ENCODE measurements at regions not wholly inside any gene's neighbourhood (a gene's known extent, or its start where the extent isn't known, plus 50 kb on each side); places are given as distances from the start of the nearest gene placed in this dataset.

DNA sequence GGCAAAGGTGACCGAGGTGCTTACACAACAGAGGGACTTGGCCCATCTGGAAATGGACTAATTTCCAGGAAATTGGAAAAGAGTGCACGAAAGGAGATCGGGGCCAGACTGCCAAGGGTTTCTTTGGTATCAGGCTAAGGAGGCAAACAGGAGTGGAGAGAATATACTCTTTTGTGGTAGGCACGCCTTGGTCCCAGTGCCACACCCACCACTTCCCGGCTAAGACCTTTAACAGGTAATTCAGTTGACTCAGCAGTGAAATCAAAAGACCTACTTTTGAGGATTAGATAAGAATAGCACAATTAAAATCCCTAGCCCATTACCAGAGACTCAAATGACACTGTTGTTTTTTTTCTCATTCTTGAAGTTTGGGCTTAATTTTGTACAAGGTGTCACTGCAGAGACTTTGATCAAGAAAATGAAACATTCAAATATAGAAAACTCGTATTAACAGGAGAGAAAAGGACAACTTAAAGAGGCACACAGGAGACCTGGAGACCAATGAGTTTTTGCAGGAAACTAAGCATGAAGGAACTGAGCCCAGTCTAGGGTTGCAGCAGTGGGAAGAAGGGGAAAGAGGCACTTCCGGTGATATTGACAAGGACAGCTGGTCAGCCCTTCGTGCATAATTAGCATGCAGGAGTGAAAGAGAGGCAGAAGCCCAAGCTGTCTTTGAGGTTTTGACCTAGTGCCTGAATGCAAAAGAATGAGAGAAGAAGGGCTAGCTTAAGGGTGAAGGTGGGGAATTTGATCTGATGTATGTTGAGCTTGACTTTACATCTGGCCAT, 265.5 kb upstream of the CCL2 start:
- peaks cover 14% of the 10 kb centered on the region for H3K4me1 Mint-ChIP-seq (ENCODE audit: low read depth, unreplicated experiment)
- H3K27me3 Mint-ChIP-seq (ENCODE audit: unreplicated experiment) = no peaks in the 10 kb centered on the region
- TF ChIP-seq, protein P1, sequence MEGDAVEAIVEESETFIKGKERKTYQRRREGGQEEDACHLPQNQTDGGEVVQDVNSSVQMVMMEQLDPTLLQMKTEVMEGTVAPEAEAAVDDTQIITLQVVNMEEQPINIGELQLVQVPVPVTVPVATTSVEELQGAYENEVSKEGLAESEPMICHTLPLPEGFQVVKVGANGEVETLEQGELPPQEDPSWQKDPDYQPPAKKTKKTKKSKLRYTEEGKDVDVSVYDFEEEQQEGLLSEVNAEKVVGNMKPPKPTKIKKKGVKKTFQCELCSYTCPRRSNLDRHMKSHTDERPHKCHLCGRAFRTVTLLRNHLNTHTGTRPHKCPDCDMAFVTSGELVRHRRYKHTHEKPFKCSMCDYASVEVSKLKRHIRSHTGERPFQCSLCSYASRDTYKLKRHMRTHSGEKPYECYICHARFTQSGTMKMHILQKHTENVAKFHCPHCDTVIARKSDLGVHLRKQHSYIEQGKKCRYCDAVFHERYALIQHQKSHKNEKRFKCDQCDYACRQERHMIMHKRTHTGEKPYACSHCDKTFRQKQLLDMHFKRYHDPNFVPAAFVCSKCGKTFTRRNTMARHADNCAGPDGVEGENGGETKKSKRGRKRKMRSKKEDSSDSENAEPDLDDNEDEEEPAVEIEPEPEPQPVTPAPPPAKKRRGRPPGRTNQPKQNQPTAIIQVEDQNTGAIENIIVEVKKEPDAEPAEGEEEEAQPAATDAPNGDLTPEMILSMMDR (IDR thresholded peaks at IDR 0.05; ENCODE audit: partially characterized antibody, unreplicated experiment) = no peak
- H3K4me3 Mint-ChIP-seq (ENCODE audit: unreplicated experiment) = no peak overlapping the region
- H3K9me3 Mint-ChIP-seq (ENCODE audit: unreplicated experiment) = peaks cover 8% of the 10 kb centered on the region
- H3K27ac Mint-ChIP-seq (ENCODE audit: unreplicated experiment) = no peak overlapping the region
- peaks cover 13% of the 10 kb centered on the region for H3K36me3 Mint-ChIP-seq (ENCODE audit: unreplicated experiment)
- no peak for DNase-seq

GRCh38 chr17:33990943-33991706, 264.0 kb upstream of the CCL2 start:
- Mint-ChIP-seq H3K4me3 (ENCODE audit: unreplicated experiment) (no peak overlapping the region), H3K36me3 (ENCODE audit: unreplicated experiment) (peaks cover 18% of the 10 kb centered on the region), H3K27me3 (ENCODE audit: unreplicated experiment) (no peaks in the 10 kb centered on the region), H3K4me1 (ENCODE audit: low read depth, unreplicated experiment) (peaks cover 10% of the 10 kb centered on the region), H3K9me3 (ENCODE audit: unreplicated experiment) (peaks cover 8% of the 10 kb centered on the region), H3K27ac (ENCODE audit: unreplicated experiment) (no peak overlapping the region)
- TF ChIP-seq, protein P1 (IDR thresholded peaks at IDR 0.05; ENCODE audit: partially characterized antibody, unreplicated experiment) = no peak
- no peak for DNase-seq

- no peak for DNase-seq
- Mint-ChIP-seq H3K9me3 (ENCODE audit: unreplicated experiment) (peaks cover 8% of the 10 kb centered on the region), H3K27ac (ENCODE audit: unreplicated experiment) (no peak overlapping the region), H3K4me1 (ENCODE audit: low read depth, unreplicated experiment) (peaks cover 10% of the 10 kb centered on the region), H3K27me3 (ENCODE audit: unreplicated experiment) (no peaks in the 10 kb centered on the region), H3K4me3 (ENCODE audit: unreplicated experiment) (no peak overlapping the region), H3K36me3 (ENCODE audit: unreplicated experiment) (peaks cover 18% of the 10 kb centered on the region)
- TF ChIP-seq, protein P1 (IDR thresholded peaks at IDR 0.05; ENCODE audit: partially characterized antibody, unreplicated experiment) = no peak
These were observed 263.0 kb upstream of the CCL2 start for GRCh38 chr17:33992113-33992512.

GRCh38 chr17:34000639-34001038, 254.4 kb upstream of the CCL2 start:
- H3K4me3 Mint-ChIP-seq (ENCODE audit: unreplicated experiment) = no peak overlapping the region

More at GRCh38 chr17:34000639-34001038, 254.4 kb upstream of the CCL2 start:
- Mint-ChIP-seq H3K27ac (ENCODE audit: unreplicated experiment) (no peak overlapping the region), H3K27me3 (ENCODE audit: unreplicated experiment) (no peaks in the 10 kb centered on the region), H3K4me1 (ENCODE audit: low read depth, unreplicated experiment) (no peaks in the 10 kb centered on the region), H3K36me3 (ENCODE audit: unreplicated experiment) (peaks cover 32% of the 10 kb centered on the region), H3K9me3 (ENCODE audit: unreplicated experiment) (peaks cover 15% of the 10 kb centered on the region)
- TF ChIP-seq, protein P1 (IDR thresholded peaks at IDR 0.05; ENCODE audit: partially characterized antibody, unreplicated experiment) = no peak
- no peak for DNase-seq

All from glutamatergic neuron (in vitro differentiated cells).